Left hindlimb (tissue), 1 donor: ENCODE measurements at regions not wholly inside any gene's neighbourhood (a gene's known extent, or its start where the extent isn't known, plus 50 kb on each side); places are given as distances from the start of the nearest gene placed in this dataset.
A peak's percentile ranks its signal among the peaks of the same experiment; 100 is the strongest.
"Not testable (repeated sequence)": the region's sequence is repeated elsewhere in the genome, so short reads cannot be mapped to it uniquely, and the experiment has no call there.

Experiments used
- DNase-seq: peaks from one replicate; pipeline ENCODE4 v3.0.0-alpha.2; 2018

DNA sequence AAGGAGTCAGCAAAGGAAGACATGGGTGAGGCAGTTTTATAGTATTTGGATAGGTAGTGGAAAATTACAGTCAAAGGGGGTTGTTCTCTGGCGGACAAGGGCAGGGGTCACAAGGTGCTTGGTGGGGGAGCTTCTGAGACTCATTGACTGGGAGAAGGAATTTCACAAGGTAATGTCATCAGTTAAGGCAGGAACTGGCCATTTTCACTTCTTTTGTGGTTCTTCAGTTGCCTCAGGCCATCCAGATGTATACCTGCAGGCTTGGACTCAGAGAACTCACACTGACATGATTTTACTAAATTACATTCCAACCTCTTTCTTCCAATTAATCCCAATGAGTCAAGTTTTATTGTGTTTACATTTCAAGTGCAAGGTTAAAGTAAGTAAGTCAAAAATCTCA, 240.5 kb upstream of the API5 start:
- DNase-seq, result no peak

DNA sequence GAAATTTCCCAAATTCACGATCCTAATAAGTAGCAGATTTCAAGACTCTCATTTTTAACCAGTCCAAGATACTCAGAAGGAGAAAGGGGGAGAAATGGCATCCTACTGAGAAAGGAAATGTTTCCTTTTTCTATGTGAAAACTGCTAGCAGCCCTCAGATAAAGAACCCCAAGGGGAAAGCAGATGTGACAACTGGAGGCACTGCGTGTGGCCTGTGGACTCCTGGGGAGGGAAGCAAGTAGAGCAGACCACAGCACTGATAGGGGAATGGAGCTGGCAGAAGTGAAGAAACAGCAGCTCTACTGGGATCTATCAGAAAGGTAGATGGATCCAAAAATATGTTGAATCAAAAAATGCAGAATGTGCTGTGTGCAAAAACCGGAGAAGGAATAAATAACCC, 239.7 kb upstream of the API5 start:
- DNase-seq, result no peak

DNA sequence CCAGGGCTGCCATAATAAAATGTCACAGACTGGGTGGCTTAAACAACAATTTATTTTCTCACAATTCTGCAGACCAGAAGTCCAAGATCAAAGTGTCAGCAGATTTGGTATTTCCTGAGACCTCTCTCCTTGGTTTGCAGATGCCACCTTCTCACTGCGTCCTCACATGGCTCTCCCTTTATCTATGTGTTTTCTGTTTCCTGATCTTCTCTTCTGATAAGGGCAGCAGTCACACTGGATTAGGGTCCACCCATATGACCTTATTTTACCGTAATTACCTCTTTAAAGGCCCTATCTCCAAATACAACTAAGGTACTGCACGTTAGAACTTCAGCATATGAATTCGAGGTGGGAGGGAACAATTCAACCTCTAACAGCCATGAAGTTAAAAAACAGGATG, 238.9 kb upstream of the API5 start:
- no peak for DNase-seq

DNA sequence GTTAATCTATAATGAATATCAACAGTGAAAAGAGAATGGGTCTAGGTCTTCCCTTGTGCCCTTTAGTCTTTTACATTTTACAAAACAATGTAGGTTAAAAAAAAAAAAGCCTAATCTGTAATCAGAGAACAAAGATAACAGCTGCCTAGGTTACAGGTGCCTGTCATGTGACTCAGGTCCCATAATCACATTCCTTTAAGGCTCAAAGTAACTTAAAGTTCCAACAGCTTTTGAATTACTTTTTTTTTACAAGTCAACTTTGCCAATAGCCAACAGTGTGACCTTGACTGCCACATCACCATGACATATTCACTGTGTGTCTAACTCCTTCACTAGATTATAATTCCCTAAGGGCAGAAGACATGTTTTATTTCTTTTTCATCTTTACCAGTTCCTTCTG, 237.0 kb upstream of the API5 start:
- no peak for DNase-seq

DNA sequence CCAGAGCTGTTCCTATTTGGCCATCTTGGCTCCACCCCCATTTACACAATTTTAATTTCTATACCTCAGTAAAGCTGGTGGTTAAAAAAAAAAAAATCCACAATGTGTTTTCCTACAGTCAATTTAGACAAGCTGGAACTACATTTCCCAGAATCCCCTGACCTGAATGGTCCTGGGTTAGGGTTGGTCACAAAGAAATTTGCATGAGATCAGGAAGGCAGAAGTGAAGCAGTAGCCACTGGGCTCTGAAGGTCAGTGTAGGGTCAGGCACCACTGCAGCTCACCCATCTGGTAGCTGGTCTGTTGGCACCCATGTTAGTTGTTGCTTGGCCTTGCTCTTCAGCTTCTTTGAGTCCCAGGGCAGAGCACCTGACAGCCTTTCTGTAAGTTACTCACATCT, 210.7 kb upstream of the API5 start:
- DNase-seq, result no peak

DNA sequence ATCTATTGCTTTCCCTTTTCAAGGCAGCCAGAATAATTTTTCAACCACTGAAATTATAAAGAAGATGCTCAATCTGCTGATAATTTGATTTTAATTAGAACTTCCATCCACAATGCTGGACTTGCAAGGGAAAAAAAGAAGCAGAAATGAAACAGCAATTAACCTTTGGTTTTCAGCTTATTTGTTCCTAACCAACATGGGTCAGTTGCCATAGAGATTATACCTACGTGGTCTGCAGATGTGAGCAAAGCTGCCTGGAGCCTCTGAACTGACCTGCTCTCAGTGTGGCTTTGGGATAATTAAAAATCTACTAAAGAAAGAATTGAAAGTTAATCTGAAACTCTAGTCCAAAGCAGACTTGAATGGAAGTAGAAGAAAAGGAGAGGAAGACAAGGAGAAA, 195.7 kb upstream of the API5 start:
- DNase-seq, result no peak

DNA sequence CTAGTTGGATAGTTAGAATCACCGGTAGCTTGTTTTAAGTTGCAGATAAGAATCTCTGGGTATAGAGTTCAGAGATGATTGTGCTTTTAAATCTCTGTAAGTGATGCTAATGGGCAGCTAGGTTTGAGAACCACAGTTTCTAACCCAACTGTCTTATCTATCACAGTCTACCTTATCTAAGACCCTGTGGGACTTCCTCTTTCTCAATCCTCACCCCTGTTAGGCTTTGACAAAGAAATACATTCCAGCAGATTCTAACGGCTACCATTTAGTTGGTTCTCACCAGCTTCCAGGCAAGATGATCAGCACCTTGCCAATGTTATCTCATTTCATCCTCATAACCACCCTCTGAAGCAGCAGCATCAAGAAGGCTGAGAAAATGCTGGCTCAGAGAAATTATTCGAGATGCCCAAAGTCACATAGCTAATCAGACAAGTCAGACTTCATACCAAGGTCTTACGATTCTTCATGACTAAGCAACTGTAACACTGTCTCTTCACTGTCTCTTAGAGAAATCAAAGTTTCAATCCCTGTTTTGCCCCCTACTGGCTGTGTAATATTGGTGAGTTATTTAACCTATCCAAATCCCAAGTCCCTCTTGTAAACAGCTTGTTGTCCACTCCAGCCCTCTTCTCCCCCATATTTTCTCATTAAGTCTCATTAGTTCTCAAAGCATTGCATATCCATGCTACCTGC, 192.4 kb upstream of the API5 start:
- no peak for DNase-seq

DNA sequence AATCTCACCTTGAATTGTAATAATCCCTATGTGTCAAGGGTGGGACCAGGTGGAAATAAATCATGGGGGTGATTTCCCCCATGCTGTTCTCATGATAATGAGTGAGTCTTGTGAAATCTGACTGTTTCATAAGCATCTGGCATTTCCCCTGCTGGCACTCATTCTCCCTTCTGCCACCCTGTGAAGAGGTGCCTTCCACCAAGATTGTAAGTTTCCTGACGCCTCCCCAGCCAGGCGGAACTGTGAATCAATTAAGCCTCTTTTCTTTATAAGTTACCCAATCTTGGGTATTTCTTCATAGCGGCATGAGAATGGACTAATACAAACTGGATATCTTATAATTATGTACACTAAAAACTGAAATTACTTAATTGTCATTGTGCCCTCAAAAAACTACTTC, 189.2 kb upstream of the API5 start:
- no peak for DNase-seq

DNA sequence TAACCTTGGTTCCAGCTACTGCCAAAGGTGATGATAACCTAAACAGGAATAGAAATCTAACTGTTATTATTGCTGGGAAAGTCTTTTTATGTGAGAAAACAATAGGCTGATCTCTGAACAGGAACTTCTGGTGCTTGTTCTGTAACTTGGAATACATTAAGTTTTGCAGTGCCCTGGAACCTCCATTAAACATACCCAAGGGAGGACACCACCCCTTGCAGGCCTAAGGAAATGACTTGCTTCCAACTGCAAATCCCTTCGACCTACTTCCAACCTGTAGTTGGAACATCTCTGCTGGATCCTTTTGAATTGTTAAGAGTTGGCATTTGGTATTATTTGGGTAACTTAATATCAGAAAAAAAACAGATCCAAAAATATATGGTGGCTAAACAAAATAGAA, 188.4 kb upstream of the API5 start:
- no peak for DNase-seq

DNA sequence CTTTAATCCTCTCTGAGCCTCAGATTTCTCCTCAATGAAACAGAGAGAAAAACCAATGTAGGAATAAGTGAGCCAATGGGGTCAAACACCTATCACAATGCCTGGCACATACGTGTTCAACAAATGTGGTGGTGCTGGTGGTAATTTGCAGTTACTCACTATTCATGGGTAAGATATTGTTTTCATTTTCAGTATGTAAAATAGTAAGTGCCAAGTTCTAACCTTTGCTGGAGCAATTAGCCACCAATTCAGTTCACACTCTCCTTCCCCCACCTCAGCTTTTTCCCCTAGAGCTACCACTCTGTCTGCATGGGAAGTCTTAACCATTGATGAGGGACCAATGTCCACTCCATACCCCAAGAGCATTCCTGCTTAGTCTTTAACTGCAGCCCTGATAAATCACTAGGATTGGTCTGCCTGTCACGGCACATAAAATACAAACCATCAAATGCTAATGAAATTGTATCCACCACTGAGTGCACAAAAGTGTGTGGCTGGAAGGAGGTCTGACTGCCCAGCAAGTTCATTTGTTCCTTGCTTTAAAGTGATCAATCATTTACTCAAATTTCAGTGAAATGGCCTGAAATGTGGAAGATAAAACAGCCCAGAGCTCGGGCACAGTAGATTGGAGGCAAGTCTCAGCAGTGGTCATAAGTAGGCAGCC, 187.4 kb upstream of the API5 start:
- no peak for DNase-seq

DNA sequence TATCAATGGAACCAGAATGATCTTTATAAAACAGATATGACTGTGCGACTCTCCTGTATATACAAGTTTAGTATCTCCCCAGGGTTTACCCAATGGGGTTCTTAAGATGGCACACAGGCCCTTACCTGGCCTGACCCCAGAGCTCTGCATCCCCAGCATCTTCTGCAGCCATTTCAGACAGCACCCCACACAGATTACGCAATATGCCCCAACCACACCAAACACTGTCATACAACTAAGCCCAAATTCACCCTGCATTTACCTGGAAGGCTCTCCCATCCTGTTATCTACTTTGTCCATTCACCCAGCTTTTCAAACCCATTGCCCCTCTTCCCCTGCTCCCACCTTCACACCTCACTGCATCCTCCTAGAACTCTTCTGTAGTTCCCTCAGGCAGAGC, 182.5 kb upstream of the API5 start:
- no peak for DNase-seq

DNA sequence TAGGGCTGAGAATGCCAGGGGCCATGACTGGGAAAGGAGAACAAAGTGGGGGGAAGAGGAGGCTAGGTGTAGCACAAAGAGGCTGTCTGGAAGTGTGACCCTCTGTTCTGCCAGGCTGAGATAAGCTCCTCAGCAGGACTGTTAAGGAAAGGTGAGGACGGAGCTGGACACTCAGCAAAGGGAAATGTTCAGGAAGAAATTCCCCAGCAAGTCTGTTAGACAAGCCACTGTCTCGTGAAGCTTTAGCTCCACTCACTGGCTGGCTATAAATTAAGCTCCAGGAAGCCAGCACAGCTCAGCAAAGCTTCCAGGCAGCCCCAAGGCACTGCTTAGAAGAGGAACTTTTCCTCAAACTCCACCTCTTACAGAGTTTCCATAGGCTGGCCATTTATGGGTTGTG, 181.2 kb upstream of the API5 start:
- peak; percentile 29 for DNase-seq

DNA sequence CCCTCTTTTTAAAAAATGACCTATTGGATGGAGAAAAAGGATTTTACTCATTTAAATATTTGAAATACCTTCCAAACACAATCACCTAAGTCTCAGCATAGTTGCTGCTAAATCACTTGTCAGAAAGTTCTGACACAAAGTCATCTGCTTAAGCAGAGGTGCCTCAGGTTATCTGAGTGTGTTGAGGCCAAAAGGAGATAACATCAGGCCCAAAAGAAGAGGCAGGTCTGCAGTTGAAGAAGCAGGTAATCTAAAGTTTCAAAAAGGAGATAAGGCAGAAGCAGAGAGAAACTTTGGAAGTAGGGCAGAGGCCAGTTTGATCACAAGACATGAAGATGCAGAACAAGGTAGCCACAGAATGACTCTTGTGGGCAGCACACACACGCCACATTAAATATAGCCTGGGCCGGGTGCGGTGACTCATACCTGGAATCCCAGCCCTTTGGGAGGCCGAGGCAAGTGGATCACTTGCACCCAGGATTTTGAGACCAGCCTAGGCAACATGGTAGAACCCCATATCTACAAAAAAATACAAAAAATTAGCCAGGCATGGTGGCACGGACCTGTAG, 175.7 kb upstream of the API5 start:
- DNase-seq, result no peak

DNA sequence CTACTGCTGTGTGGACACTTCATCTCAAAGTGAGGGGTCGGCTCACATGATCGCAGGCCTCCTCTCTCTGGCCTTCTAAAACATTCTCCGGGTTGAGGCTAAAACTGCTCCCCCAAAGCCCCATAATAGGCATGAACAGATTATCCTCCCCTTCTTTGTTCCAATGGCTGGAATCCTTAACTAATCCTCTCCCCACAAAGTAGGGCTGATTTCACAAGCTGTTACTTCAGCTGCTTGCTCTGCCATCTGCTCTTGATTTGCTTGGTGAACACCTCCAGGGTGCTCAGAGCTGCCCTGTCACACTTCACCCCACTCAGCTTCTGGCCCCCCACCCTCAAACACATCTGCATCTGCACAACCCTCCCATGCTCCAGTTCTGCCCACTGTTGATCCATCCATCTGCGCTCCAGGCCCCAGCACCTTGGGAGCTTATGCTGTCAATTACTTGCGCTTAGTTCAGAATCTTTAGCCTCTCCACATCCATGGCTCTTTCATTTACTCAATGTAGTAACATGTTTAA, 173.1 kb upstream of the API5 start:
- no peak for DNase-seq

DNA sequence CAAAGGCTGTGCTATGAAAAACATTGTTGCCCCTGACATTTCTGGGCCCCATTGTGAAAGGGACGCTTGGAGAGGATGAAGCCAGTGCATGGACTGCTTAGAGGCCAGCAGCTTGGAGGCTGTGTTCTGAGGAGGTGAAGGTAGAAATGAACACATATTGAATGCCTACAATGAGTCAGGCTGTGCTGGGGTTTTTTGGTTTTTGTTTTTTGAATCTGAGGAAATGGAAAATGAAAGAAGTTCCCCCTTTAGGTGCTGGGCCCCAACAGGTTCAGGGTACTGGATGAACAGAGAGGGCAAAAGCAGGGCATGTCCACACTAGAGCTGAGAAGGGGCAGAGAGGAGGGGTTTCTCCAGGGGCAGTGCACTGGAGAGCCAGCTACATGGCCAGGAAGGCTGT, 166.1 kb upstream of the API5 start:
- DNase-seq, result no peak

DNA sequence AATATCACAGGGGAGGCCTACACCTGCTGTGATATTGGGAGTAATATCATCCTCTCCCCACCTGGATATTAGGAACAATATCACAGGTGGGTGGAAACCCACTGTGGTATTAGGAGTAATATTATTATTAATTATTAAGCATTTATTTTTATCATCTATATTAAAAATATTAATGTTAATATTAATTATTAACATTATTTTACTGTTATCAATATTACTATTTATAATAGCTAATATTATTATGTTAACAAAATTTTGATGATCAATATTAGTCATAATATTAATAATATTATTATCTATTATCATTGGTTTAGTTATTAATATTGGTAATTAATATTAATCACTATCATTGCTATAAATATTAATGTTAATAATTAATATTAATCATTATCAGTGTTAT, 161.1 kb upstream of the API5 start:
- no peak for DNase-seq

DNA sequence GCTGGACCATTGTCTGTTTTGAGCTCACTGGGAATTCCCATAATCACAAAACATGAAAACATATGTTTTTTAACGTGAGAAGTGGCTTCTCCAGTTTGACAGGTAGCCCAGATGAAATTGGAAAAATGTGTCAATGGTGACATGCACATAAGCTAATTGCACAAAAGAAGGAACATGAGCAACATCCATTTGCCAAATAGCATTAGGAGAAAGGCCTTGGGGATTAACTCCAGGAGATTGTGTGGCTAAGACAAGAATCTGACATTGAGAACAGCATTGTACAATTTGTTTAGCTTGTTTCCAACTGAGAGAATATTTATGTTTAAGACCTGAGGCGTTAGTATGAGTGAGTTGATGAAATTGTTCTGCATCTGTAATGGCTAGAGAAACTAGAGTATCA, 147.0 kb upstream of the API5 start:
- DNase-seq, result no peak

DNA sequence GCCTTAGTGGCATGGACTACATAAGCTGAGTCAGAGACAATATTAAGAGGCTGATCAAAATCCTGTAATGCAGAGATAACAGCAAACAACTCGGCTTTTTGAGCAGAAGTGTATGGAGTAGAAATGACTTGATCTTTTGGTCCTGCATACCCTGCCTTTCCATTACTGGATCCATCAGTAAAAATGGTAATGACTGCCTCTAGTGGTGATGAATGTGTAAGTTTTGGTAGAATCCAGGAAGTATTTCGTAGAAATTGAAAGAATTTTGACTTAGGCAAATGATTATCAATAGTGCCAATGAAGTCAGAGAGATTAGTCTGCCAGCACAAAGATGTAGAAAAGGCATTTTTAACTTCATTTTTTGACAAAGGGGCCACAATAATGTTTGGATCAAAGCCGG, 146.4 kb upstream of the API5 start:
- DNase-seq, result not testable (repeated sequence)

DNA sequence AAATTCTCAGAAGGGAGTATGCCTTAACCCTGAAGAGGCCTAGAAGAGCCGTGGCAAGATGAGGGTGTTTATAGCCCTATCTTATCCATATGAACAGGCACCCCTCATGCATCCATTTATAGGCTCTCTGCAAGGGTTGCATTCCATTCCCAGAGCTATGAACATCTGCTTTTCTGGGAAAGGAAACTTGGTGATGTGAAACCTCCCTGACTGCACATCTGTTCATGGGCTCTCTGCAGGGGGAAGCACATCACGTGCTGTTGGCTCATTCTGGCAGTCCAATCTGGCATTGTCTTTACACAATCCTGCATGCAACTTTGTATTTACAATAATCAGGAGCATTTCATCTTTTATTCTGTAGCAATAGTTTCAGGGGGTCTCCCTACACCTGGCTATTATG, 143.6 kb upstream of the API5 start:
- DNase-seq, result not testable (repeated sequence)

DNA sequence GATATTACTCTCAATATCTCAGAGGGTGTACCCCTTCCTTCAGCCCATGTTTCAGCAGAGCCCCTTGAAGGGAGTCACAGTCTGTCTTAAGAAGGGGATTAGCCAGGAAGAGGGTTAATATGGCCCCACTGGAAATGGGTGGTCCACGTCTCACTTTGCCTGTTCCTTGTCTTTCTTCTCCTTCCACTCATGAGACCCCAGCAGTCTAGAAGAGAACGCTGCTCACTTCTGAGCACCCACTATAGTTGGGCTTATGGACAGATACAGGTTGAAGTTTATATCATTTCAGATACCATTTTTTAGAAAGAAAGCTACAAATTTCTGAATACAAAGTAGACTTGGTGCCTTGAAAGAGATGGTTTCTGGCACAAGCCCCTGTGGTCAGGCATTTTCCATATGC, 139.3 kb upstream of the API5 start:
- DNase-seq, result no peak

DNA sequence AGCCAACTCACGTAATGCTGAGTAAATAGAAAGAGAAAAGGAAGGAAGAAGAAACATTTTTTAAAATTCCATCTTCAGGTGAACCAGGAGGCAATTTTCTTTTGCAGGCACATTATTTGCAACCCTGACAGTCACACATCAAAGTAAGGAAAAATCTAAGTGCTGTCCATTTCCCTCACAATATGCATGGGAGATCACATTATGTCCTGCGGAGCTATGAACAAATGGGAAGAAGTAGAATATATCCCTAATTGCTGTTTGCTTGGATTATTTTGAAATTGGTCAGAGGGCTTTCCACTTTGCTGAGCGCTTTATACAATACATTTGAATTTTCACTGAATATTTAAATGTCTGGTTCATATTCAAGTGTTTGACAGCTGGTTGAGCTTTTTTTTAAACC, 133.8 kb upstream of the API5 start:
- no peak for DNase-seq

DNA sequence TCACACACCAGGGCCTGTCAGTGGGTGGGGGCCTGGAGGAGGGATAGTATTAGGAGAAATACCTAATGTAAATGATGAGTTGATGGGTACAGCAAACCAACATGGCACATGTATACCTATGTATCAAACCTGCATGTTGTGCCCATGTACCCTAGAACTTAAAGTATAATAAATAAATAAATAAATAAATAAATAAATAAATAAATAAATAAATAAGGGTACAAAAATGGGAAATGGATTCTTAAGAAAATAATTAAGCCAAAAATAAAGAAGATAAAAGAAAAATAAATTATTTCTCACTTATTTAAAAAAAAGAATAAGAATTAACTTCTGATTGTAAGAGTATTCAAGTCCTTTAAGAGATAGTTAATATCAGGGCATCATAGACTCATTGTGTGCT, 117.3 kb upstream of the API5 start:
- not testable (repeated sequence) for DNase-seq

DNA sequence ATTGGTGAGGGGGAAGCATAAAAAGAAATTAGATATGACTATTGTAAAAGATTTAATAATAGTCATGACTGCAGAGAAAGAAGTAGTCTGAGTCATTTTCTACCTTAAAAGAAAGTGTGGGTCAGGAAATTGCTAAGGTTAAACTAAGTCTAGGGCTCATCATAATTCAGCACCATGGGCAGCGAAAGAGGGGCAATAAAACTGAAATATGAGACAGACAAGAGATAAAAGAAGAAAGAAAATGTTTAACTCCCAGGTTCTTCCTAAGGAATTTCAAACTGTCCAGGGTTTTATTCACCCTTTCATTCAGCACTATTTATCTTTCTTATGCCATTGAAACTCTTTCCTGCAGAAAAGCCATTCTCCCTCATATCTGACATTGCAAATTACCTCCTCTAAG, 114.4 kb upstream of the API5 start:
- no peak for DNase-seq

DNA sequence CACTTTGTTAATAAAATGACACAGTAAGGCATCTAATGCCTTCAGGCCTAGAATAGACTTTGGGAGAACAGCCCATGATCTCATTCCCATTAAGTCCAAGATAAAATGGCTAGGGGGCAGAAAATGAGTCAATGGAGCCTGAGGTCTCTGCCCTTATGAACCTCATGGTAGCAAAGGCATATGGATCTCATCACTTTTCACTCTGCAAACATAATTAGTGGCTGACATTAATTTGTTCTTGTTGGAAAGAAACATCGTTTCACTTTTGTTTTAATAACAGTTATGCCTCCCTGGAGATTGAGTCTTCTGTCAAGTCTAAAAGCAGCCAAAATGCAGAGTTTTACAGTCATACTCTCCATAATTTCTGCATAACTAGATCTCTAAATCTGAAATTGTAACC, 111.8 kb upstream of the API5 start:
- no peak for DNase-seq

DNA sequence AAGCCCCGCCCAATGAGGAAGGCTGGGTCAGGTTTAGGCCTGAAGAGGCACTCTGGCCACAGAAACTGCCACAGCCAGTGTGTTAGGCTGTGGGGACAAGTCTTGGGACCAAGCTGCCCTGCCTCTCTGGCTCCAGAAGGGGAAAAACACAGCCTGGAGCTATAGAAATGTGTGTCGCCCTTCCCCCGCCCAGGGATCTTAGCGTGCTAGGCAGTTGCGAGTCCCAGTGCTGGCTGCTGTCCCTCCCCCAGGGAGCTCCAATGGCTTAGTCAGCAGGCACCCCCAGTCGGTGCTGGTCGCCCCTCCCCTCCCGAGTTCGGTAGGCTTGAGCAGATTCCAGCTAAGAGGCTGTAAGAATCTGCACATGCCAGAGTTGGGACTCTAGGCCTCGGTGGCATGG, 99.5 kb upstream of the API5 start:
- DNase-seq, result no peak
